HG02642 (cell line): ENCODE measurements at regions not wholly inside any gene's neighbourhood (a gene's known extent, or its start where the extent isn't known, plus 50 kb on each side); places are given as distances from the start of the nearest gene placed in this dataset.
"Not testable (repeated sequence)": the region's sequence is repeated elsewhere in the genome, so short reads cannot be mapped to it uniquely, and the experiment has no call there.

Source experiments
- ATAC-seq: cut with Tn5 transposase; IDR thresholded peaks from one replicate; pipeline ENCODE4 v1.9.1; 2021; ENCODE audit warnings: mild to moderate bottlenecking; ENCODE audit not compliant: unreplicated experiment, poor library complexity

DNA sequence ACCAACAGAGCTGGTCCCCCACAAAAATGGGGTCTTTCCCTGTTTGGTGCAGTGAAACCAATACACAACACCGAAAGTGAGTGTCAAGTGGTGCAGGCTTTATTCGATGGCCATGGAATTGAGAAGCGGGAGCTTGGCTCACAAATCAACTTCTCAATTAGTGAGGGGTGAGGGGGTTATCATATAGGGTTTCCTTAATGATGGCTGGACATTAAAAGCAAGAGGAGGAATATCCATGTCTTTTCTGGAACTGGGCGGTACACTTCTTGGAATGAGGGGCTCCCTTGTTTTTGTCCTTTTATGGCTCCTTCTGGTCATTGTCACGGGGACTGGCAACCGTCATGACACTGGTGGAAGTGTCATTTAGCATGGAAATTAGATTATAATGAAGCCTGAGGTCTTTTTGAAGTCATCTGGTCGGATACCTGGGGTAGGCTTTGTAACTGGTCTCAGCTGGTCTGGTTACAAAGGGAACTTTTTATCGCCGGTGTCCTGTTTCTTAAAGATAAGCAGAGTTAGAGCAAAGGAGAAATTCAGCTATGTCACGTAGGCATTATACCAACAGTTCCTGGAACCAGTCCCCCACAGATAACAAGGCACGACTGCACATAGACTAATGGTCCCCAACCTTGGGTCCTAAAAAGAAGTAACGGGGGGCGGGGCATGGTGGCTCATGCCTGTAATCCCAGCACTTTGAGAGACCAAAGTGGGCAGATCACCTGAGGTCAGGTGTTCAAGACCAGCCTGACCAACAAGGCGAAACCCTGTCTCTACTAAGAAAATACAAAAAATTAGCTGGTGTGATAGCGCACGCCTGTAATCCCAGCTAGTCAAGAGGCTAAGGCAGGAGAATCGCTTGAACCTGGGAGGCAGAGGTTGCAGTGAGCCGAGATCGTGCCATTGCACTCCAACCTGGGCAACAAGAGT is 93.5 kb upstream of the NDUFV2 start:
- ATAC-seq = no peak

DNA sequence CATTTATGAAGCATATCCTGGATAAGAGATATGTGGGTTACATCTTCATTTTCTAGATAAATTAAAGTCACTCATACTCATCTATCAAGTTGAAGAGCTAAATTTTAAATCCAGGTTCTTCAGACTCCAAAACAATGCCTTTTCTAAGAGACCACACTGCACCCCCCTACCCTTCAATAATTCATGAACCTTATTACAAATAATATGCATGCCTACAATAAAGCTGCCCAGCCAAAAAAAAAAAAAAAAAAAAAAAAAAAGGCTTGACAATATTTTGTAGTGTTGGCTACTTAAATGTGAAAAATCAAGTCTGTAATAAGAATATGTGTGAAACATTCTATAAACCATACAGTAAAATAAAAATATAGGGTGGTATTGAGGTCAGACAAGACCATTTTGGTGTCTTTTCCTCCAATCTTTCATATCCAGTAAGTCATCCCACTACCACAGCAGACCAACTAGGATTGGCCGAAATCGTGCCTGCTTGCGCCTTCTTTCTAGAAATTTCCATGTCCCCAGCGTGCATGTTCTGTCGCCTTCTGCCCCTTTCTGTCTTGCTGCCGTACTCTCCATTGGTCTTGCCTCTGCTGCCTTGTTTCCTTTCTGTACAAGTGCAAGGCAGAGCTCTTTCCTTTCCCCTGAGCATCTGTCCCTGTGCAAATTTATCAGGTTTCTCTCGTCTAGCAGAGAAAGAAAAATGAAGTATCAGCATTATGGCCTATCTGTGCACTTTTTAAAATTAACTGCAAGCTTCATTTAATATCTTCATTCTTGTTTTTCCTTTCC is 92.6 kb upstream of the NDUFV2 start:
- no peak for ATAC-seq

DNA sequence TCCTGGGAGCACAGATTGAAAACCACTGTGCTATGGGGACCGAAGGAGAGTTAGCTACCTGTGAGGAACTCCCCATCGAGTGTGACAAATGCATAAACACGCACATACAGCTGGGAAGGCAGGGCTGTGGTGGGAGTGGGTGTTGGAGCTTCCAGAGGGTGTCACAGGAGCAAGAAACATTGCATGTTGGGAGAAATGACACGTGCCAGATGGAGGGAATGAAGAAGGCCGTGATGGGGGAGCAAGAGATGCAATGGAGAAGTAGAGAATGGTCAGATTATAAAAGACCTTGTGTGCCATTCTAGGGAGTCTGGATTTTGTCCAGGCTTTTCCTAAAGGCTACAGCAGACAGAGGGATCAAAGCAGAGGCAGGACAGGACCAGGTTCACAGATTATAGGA is 91.1 kb upstream of the NDUFV2 start:
- ATAC-seq = no peak

DNA sequence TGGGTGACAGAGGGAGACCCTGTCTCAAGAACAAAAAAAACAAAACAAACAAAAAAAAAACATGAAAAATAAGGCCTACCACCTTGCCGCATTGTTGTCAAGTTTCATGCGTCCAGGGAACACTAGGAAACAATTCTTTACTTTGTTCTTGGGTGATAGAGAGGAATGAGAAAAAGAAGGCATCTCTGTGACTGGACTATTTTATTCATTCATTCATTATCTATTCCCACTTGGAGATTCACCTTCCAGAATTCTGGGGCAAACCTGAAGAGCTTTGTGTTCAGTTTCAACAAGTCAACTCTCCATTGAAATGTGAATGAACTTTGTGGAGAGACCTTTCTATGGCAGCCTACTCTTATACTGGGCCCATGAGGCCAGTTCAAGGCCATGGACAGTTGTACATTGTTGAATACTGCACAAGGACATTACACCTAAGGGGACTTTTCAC is 88.5 kb upstream of the NDUFV2 start:
- ATAC-seq = no peak

DNA sequence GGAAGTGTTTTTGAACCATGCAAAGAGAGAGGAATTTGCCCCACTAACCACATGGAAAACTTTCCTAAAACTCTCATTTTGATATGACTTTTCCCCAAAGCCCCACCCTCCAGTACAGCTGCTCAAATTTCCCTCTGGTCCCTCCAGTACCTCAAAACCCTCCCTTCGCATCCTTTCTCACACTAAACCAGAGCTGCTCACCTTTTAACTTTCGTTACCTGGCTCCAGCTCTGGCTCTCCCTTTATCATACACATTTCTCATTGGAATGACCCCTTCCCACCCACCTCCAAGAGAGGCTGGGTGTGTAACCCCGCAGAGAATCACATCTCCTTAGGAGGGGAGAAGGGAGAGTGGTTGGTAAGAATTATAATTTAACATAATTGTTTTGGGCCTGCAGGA is 86.8 kb upstream of the NDUFV2 start:
- ATAC-seq = no peak

DNA sequence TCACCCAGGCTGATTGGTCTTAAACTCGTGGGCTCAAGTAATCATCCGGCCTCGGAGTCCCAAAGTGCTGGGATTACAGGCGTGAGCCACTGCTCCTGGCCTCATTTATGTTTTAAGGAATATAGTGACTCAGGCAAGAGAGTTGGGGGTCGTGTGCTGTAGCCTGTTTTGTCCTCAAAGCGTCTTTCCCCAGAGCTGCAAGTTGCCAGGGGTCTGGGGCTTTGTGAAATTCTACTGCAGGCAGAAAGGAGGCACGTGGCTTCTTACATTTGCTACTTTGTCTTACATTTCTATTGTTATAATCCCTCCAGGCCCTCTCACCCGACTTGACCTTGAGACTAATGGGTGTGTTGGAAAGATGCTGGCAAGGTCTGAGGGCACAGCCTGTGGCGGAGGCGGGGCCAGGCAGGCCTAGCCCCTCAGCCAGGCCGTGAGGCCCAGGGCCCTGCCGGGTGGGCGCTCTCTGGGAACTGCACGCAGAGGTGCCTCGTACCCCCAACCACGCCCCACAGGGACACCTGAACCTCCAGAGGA is 85.8 kb upstream of the NDUFV2 start:
- no peak for ATAC-seq

DNA sequence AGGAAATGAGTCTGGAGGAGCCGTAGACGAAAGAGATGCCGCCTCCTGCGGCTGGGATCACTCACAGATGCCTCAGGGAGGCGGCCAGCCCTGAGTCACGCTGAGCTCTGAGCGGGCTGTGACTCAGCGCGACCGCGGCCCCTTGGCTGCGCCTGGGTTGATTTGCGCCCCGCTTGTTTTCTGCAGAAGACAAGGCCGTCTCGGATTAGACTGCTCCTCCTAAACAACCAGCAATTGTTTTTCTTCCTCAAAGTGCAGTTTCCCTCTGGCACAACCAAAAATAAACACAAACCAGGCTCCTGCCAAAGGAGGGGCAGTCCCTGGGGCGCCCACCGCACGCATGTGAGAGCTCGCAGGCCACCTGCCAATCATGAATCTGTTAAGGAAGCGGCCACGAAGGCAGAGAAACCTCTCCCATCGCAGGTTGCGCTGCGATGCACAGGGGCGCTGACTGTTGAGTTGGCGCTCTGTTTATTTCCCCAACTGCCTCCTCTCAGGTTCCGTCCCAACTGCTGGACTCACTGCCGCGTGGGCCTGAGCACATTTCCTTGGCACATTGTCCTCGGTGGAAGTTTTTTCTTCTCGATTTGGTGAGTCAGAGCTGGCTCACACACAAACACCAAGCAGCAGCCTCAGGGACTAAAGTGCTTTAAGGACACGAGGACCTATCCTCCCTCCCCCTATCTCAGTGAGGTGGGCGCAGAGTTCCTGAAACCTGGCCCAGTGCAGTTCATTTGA is 85.2 kb upstream of the NDUFV2 start:
- peak; percentile 88 for ATAC-seq

DNA sequence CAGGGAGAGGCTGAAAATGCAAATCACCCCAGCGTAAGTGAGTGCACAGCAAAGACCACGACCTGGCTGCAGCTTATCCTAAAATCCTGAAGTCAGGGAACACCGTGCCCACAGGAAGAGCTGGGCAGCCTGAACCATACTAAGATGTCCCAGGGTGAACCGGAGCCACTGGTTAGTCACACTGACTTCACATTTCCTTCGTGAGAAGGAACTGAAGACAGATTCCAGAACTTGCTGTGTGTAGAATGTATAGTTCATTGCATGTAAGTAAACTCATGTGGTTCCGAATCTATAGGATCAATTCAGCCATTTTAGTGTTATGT is 84.6 kb upstream of the NDUFV2 start:
- no peak for ATAC-seq

DNA sequence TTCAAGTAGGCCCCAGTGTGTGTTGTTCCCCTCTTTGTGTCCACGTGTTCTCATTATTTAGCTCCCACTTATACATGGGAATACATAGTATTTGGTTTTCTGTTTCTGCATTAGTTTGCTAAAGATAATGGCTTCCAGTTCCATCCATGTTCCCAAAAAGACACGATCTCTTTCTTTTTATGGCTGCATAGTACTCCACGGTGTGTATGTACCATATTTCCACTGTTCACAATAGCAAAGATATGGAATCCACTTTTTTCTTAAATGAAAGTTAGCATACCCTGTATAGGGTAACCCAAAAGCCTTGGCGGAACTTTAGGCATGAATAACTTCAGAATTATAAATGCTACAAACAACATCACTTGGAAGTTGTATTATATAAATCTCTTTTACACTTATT is 83.4 kb upstream of the NDUFV2 start:
- no peak for ATAC-seq

DNA sequence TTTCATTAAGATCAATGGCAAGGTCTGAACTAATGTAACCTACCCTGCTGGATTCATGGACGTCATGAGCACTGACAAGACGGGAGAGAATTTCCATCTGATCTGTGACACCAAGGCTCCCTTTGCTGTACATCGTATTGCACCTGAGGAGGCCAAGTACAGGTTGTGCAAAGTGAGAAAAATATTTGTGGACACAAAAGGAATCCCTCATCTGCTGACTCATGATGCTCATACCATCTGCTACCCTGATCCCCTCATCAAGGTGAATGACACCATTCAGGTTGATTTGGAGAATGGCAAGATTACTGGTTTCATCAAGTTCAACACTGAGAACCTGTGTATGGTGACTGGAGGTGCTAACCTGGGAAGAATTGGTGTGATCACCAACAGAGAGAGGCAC is 82.3 kb upstream of the NDUFV2 start:
- ATAC-seq = no peak

DNA sequence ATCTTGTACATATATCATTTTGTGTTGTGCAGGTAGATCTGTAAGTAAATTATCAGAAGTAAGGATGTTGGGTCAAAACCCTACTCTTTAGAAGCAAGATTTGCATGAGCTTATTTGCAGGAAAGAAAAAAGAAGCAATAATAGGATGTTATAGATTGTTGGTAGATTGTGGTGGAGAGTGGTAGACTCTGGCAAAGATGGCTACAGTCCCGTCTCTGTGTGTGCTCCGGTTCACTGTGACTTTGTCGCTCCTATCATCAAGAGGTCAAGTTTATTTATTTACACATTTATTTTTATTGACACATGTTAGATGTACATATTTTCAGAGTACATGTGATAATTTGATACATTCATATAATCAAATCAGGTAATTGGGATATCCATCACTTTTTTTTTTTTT is 81.0 kb upstream of the NDUFV2 start:
- no peak for ATAC-seq

DNA sequence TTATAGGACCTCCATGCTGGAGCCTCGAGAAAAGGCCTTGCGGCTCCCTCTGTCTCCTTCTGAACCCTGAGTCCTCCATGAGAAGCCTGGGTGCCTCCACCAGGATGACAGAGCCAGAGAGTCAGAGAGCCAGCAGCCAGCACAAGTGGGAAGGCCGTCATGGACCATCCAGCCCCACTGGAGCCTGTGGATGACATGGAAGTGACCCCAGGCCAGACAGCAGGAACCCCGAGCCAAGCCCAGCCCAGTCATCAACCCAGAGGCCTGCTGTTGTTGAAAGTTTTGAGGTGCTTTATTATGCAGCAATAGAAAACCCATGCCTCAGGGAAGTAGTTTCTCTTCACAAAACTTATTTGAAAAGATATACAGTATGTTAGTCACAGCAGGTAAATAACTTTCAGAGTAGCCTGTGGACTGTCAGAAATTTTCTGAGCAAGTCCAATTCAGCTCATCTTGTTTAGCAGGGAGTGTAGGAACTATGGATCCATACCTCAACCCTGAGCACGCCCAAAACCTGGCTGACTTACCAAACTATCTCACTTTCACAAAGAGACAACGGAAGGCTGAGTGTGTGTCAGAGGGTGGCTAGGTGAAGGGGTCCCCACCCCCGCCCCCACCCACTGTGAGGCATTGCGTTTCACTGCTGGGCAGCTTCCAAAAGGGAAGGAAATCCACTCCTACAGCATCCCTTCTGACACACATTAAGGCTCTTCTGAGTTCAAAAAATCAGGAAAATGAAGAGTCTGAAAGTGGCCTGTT is 79.9 kb upstream of the NDUFV2 start:
- ATAC-seq = no peak

DNA sequence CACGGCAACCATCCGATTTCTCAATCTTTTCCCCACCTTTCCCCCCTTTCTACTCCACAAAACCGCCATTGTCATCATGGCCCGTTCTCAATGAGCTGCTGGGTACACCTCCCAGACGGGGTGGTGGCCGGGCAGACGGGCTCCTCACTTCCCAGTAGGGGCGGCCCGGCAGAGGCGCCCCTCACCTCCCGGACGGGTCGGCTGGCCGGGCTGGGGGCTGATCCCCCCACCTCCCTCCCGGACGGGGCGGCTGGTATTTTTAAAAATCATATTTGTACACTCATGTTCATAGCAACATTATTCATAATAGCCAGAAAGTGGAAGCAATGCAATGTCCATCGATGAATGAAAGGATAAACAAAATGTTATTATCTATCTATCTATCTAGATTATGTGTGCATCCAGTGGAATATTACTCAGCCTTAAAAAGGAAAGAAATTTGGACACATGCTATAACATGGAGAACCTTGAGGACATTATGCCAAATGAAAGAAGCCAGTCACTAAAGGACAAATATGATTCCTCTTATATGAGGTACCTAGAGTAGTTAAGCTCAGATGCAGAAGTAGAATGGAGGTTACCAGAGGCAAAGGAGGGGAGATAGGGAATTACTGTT is 78.4 kb upstream of the NDUFV2 start:
- not testable (repeated sequence) for ATAC-seq

DNA sequence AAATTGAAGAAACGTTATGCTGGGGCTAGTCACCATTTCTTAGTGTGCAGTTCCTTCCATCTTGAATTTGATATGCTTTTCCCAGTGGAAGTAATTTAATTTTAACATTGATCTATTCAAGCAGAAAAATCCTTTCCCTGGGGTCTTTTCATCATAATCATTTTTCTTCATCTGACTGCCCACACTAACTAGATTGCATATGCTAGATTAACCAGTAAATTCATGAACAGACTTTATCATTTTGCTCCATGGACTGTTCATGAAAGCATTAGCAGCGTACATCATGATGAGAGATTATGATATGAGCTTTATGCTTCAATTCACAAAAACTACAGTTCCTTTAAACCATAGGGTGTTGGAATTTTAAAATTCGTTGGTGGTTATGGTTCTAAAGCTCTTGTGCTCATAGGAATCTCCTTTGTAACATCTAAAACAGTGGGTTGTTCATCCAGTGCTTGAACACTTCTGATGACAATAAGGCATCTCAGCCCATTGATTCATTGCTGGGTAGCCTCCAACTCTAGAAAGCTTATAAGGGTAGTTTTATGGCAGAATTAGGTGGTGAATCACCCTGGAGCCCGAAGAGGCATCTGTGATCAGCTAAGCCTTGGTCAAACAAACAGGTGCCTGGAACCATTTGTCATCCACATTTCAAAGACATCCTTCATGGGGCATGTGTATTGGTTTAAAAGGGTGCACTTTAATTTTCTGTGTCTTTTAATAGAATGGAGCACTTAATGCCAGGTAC is 77.2 kb upstream of the NDUFV2 start:
- ATAC-seq = no peak

DNA sequence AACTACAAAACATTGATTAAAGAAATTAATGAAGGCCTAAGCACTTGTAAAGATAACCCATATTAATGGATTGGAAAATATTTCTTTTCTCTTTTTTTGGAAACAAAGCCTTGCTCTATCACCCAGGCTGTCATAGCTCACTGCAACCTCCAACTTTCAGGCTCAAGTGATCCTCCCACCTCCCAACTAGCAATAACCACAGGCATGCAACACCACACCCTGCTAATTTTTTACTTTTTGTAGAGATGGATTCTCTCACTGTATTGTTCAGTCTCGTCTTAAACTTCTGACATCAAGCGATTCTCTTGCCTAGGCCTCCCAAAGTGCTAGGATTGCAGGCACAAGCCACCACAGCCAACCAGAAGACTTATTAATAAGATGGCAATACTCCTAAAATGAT is 73.4 kb upstream of the NDUFV2 start:
- ATAC-seq = no peak

DNA sequence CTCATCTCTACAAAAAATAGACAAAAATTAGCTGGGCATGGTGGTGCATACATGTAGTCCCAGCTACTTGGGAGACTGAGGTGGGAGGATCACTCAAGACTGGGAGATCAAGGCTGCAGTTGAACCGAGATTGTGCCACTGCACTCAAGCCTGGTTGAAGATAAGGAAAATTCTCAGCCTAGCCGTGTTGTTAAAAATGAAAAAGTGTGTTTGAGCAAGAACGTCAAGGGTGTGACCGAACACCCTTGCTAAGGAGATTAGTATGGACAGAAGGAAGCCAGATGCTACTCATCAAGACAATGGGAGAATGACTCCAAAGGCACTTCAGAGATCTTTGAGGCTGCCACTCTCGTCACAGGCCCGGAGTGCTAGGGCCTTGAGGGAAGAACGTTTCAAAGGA is 70.0 kb upstream of the NDUFV2 start:
- ATAC-seq = no peak

DNA sequence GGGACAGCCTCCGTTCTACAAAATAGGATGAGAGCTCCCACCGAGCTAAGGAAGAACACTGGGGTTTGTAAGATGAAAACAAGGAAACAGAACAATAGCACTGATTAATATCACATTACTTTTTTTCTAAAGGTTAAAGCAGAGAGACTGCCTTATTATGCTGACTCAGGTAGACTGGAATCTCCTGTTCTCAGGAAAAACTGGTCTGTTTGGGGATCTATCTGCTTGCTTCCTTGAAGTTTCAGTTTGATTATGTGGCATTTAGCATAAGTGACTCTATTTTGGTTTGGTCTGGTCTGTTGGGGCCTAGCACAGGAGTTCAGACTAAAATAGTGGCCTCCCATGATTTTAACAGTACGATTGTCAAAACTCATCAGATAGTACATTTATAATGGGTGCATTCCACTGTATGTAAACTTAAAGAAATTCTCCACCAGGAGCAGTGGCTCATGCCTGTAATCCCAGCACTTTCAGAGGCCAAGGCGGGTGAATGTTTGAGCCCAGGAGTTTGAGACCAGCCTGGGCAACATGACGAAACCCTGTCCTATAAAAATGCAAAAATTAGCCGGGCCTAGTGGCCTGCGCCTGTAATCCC is 64.1 kb upstream of the NDUFV2 start:
- no peak for ATAC-seq

DNA sequence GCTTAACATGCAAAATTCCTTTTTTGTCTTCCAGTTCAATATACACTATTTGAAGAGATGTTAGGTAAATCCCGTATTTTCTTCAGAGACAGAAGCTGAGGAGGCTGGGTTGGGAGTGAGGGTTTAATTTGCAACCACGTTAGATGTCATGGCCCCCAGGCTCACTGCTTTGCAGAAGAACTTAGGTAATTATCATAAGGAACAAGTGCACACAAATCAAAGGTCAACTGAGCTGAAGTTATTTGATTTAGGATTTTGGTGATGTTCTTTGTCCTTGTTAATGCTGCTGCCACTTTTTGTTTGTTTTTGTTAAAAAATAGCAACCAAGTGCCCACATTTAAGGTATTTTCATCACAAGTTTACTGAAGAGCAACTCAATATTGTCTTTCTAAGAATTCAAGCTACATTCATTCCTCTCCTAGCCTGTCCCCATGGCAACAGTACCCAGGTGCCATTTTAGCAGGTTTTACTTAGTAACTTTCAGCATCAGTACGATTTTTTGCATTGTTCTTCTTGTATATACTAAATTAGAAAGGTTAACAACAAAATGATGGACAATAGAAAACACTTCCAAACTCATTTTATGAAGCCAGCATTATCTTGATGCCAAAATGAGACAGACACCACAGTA is 62.9 kb upstream of the NDUFV2 start:
- no peak for ATAC-seq
